Gastroesophageal sphincter (tissue), 3 donors: ENCODE measurements at regions not wholly inside any gene's neighbourhood (a gene's known extent, or its start where the extent isn't known, plus 50 kb on each side); places are given as distances from the start of the nearest gene placed in this dataset.

Source experiments
- CTCF ChIP-seq, 4 experiments: fragments of 200-600 bp in 2 of 4; fragments of 450-650 bp in 2 of 4; sonication (generic) in 1 of 4; IDR thresholded peaks; one replicate each; pipeline ENCODE4 v1.5.1; 2017 to 2019; ENCODE audit warnings: antibody characterized with exemption in 4 of 4, mild to moderate bottlenecking in 2 of 4, moderate library complexity in 2 of 4
- EP300 ChIP-seq: sonication (generic); formaldehyde crosslinking; IDR thresholded peaks from one replicate; pipeline ENCODE4 v1.6.1; 2017; ENCODE audit warnings: antibody characterized with exemption, mild to moderate bottlenecking
- POLR2A ChIP-seq, 2 donors: fragments of 450-650 bp; IDR thresholded peaks; one replicate each; pipeline ENCODE4 v1.6.1; 2017; ENCODE audit warnings: antibody characterized with exemption in 2 of 2, mild to moderate bottlenecking in 2 of 2, moderate library complexity in 1 of 2
- POLR2AphosphoS5 ChIP-seq: sonication (generic); formaldehyde crosslinking; IDR thresholded peaks from one replicate; pipeline ENCODE4 v1.6.1; 2017; ENCODE audit warnings: antibody characterized with exemption

GRCh38 chr2:831622-832021, 119.0 kb upstream of the SNTG2 start:
- TF ChIP-seq POLR2A (IDR thresholded peaks at IDR 0.05) (no peak), CTCF (IDR thresholded peaks at IDR 0.05) (no peak), POLR2AphosphoS5 (no peak), EP300 (no peak)
